H9 (cell line): ENCODE measurements at regions not wholly inside any gene's neighbourhood (a gene's known extent, or its start where the extent isn't known, plus 50 kb on each side); places are given as distances from the start of the nearest gene placed in this dataset.

ENCODE experiments used
- DNase-seq: peaks from one replicate; pipeline ENCODE4 v3.0.0-alpha.2; 2017
- H2AFZ ChIP-seq: one replicate; pipeline ENCODE4 v1.6.1; 2013; ENCODE audit warnings: mild to moderate bottlenecking, low read length, control low read depth, moderate library complexity
- H2AK5ac ChIP-seq: 2 replicates; pipeline ENCODE4 v1.6.1; 2013; ENCODE audit warnings: low read length, control low read depth, mixed read lengths; ENCODE audit not compliant: insufficient read length
- H2BK120ac ChIP-seq: one replicate; pipeline ENCODE4 v1.6.1; 2013; ENCODE audit warnings: low read depth, mild to moderate bottlenecking, low read length, control low read depth, inconsistent platforms; ENCODE audit not compliant: poor library complexity, severe bottlenecking
- H2BK12ac ChIP-seq: 2 replicates; pipeline ENCODE4 v1.6.1; 2013; ENCODE audit warnings: low read length, control low read depth, mixed read lengths, low read depth; ENCODE audit not compliant: insufficient read length
- H2BK15ac ChIP-seq: 2 replicates; pipeline ENCODE4 v1.6.1; 2013; ENCODE audit warnings: low read depth, low read length, control low read depth
- H2BK20ac ChIP-seq: one replicate; pipeline ENCODE4 v1.6.1; 2013; ENCODE audit warnings: low read depth, mild to moderate bottlenecking, low read length, control low read depth, inconsistent platforms; ENCODE audit not compliant: poor library complexity, severe bottlenecking
- H2BK5ac ChIP-seq: 2 replicates; pipeline ENCODE4 v1.6.1; 2013; ENCODE audit warnings: low read length, control low read depth, mixed read lengths; ENCODE audit not compliant: insufficient read length
- H3K14ac ChIP-seq: 2 replicates; pipeline ENCODE4 v1.6.1; 2013; ENCODE audit warnings: low read length, control low read depth; ENCODE audit not compliant: insufficient read depth
- H3K18ac ChIP-seq: 2 replicates; pipeline ENCODE4 v1.6.1; 2013; ENCODE audit warnings: low read depth, mild to moderate bottlenecking, mixed read lengths, low read length, control low read depth; ENCODE audit not compliant: insufficient read length
- H3K23ac ChIP-seq: 2 replicates; pipeline ENCODE4 v1.6.1; 2013; ENCODE audit warnings: low read length, control low read depth, mixed read lengths, low read depth; ENCODE audit not compliant: insufficient read length
- H3K23me2 ChIP-seq: 2 replicates; pipeline ENCODE4 v1.6.1; 2013; ENCODE audit warnings: low read depth, mild to moderate bottlenecking, mixed read lengths, low read length, control low read depth; ENCODE audit not compliant: insufficient read length, poor library complexity, severe bottlenecking
- H3K27ac ChIP-seq: 2 replicates; pipeline ENCODE4 v1.5.1; 2013; ENCODE audit warnings: low read length, control low read depth, mixed read lengths, low read depth; ENCODE audit not compliant: insufficient read length
- H3K27me3 ChIP-seq: 2 replicates; pipeline ENCODE4 v1.6.1; 2013; ENCODE audit warnings: low read length, control low read depth, inconsistent platforms; ENCODE audit not compliant: insufficient read depth
- H3K4ac ChIP-seq: 2 replicates; pipeline ENCODE4 v1.6.1; 2013; ENCODE audit warnings: low read depth, mild to moderate bottlenecking, control low read depth, inconsistent platforms, low read length, moderate library complexity
- H3K4me1 ChIP-seq: 2 replicates; pipeline ENCODE4 v1.6.1; 2013; ENCODE audit warnings: low read length, control low read depth, inconsistent platforms; ENCODE audit not compliant: insufficient read depth
- H3K4me2 ChIP-seq: 2 replicates; pipeline ENCODE4 v1.6.1; 2013; ENCODE audit warnings: low read length, control low read depth, mixed read lengths; ENCODE audit not compliant: insufficient read length, insufficient read depth
- H3K56ac ChIP-seq: 2 replicates; pipeline ENCODE4 v1.6.1; 2013; ENCODE audit warnings: low read depth, mild to moderate bottlenecking, mixed read lengths, low read length, control low read depth; ENCODE audit not compliant: insufficient read length
- H3K79me1 ChIP-seq: 2 replicates; pipeline ENCODE4 v1.6.1; 2013; ENCODE audit warnings: low read depth, mild to moderate bottlenecking, moderate library complexity, low read length, control low read depth, inconsistent platforms; ENCODE audit not compliant: insufficient read depth, poor library complexity, severe bottlenecking
- H3K79me2 ChIP-seq: 2 replicates; pipeline ENCODE4 v1.6.1; 2013; ENCODE audit warnings: low read length, control low read depth, inconsistent platforms; ENCODE audit not compliant: insufficient read depth
- H3K9ac ChIP-seq: 2 replicates; pipeline ENCODE4 v1.6.1; 2013; ENCODE audit warnings: low read length, control low read depth, mixed read lengths; ENCODE audit not compliant: insufficient read length; ENCODE audit errors: extremely low read depth
- H3K9me3 ChIP-seq: one replicate; pipeline ENCODE4 v1.6.1; 2013; ENCODE audit warnings: low read depth, low read length, inconsistent platforms; ENCODE audit not compliant: control insufficient read depth
- H3T11ph ChIP-seq: one replicate; pipeline ENCODE4 v1.6.1; 2013; ENCODE audit warnings: mild to moderate bottlenecking, low read length, control low read depth, inconsistent platforms
- H4K20me1 ChIP-seq: one replicate; pipeline ENCODE4 v1.6.1; 2013; ENCODE audit not compliant: control insufficient read depth, insufficient read length, insufficient read depth
- H4K5ac ChIP-seq: 2 replicates; pipeline ENCODE4 v1.6.1; 2013; ENCODE audit warnings: low read depth, mild to moderate bottlenecking, mixed read lengths, low read length, control low read depth; ENCODE audit not compliant: insufficient read length
- H4K8ac ChIP-seq: replicated peaks from 2 replicates; pipeline ENCODE4 v1.6.1; 2013; ENCODE audit warnings: low read length, control low read depth, mixed read lengths, low read depth; ENCODE audit not compliant: insufficient read length
- H4K91ac ChIP-seq: 2 replicates; pipeline ENCODE4 v1.6.1; 2013; ENCODE audit warnings: low read depth, mild to moderate bottlenecking, moderate library complexity, mixed read lengths, low read length, control low read depth; ENCODE audit not compliant: insufficient read length
- H3K27ac Mint-ChIP-seq, 3 experiments: 2 replicates in 2 of 3; 3 replicates in 1 of 3; pipeline ENCODE4 v1.8.0; 2020 to 2021; ENCODE audit warnings: mixed read lengths in 3 of 3, mild to moderate bottlenecking in 1 of 3, moderate library complexity in 1 of 3
- H3K27me3 Mint-ChIP-seq: 2 replicates; pipeline ENCODE4 v1.8.0; 2021; ENCODE audit warnings: low read depth, mild to moderate bottlenecking, moderate library complexity, mixed read lengths
- H3K36me3 Mint-ChIP-seq, 3 experiments: 2 replicates in 2 of 3; 3 replicates in 1 of 3; pipeline ENCODE4 v1.8.0; 2020 to 2021; ENCODE audit warnings: low read depth in 3 of 3, mixed read lengths in 3 of 3; ENCODE audit not compliant: insufficient read depth in 1 of 3
- H3K4me1 Mint-ChIP-seq, 2 experiments: 2 replicates each; pipeline ENCODE4 v1.8.0; 2020; ENCODE audit warnings: mixed read lengths in 2 of 2
- H3K4me3 Mint-ChIP-seq, 2 experiments: 2 replicates in 1 of 2; 3 replicates in 1 of 2; pipeline ENCODE4 v1.8.0; 2020 to 2021; ENCODE audit warnings: mild to moderate bottlenecking in 2 of 2, mixed read lengths in 2 of 2, moderate library complexity in 1 of 2
- H3K9me3 Mint-ChIP-seq, 2 experiments: 2 replicates in 1 of 2; 3 replicates in 1 of 2; pipeline ENCODE4 v1.8.0; 2020; ENCODE audit warnings: mild to moderate bottlenecking in 2 of 2, mixed read lengths in 2 of 2, moderate library complexity in 1 of 2
- CTCF ChIP-seq: fragments of 200-600 bp; sonication (generic); conservative IDR thresholded peaks from 3 replicates; pipeline ENCODE4 v1.8.0; 2021; ENCODE audit warnings: antibody characterized with exemption, mild to moderate bottlenecking

- H3K79me2 ChIP-seq, result no peaks in the 10 kb centered on the region
- H3K79me1 ChIP-seq, result no peaks in the 10 kb centered on the region
- H3K14ac ChIP-seq, result no peak overlapping the region
- no peak overlapping the region for H4K8ac ChIP-seq
- H3K9ac ChIP-seq, result no peak overlapping the region
- H2AK5ac ChIP-seq, result no peak overlapping the region
- no peak overlapping the region for H3K4me2 ChIP-seq
- H4K20me1 ChIP-seq, result no peaks in the 10 kb centered on the region
- Mint-ChIP-seq H3K9me3 (no peaks in the 10 kb centered on the region), H3K4me1 (no peaks in the 10 kb centered on the region), H3K27me3 (no peaks in the 10 kb centered on the region; the same call in 1 of the 2 replicates), H3K36me3 (no peaks in the 10 kb centered on the region), H3K4me3 (no peak overlapping the region), H3K27ac (no peak overlapping the region)
- H2BK12ac ChIP-seq, result no peak overlapping the region
- no peak for TF ChIP-seq CTCF
- H3K23me2 ChIP-seq, result no peaks in the 10 kb centered on the region
- H3K23ac ChIP-seq, result no peak overlapping the region
- H3K4me1 ChIP-seq, result no peaks in the 10 kb centered on the region
- H2AFZ ChIP-seq, result no peak overlapping the region
- no peak overlapping the region for H3K4ac ChIP-seq
- no peak overlapping the region for H4K91ac ChIP-seq
- no peaks in the 10 kb centered on the region for H3K9me3 ChIP-seq
- H2BK5ac ChIP-seq, result no peak overlapping the region
- no peak overlapping the region for H2BK120ac ChIP-seq
- no peak for DNase-seq
- H2BK20ac ChIP-seq, result no peak overlapping the region
- H3T11ph ChIP-seq, result no peak overlapping the region
- no peaks in the 10 kb centered on the region for H3K27me3 ChIP-seq
- no peak overlapping the region for H4K5ac ChIP-seq
- H3K18ac ChIP-seq, result no peak overlapping the region
- no peak overlapping the region for H3K27ac ChIP-seq
- H2BK15ac ChIP-seq, result no peak overlapping the region
- no peak overlapping the region for H3K56ac ChIP-seq
Measured at GRCh38 chr5:33306758-33307157, 134.0 kb upstream of the TARS1 start.
